Endodermal cell (in vitro differentiated cells): ENCODE measurements at regions not wholly inside any gene's neighbourhood (a gene's known extent, or its start where the extent isn't known, plus 50 kb on each side); places are given as distances from the start of the nearest gene placed in this dataset.

Experiments
- DNase-seq: peaks from one replicate; pipeline ENCODE4 v3.0.0-alpha.2; 2017
- H3K27ac ChIP-seq: 2 replicates; pipeline ENCODE4 v1.5.1; 2013; ENCODE audit warnings: mild to moderate bottlenecking, low read depth, low read length, moderate library complexity
- H3K27me3 ChIP-seq: 2 replicates; pipeline ENCODE4 v1.6.1; 2013; ENCODE audit warnings: mild to moderate bottlenecking, low read length, moderate library complexity; ENCODE audit not compliant: insufficient read depth, control insufficient read depth, poor library complexity, severe bottlenecking
- H3K36me3 ChIP-seq: 2 replicates; pipeline ENCODE4 v1.7.0; 2013; ENCODE audit warnings: mild to moderate bottlenecking, low read length, moderate library complexity; ENCODE audit not compliant: control insufficient read depth, insufficient read depth
- H3K4me1 ChIP-seq: one replicate; pipeline ENCODE4 v1.7.0; 2013; ENCODE audit warnings: low read length; ENCODE audit not compliant: control insufficient read depth, insufficient read depth
- H3K4me3 ChIP-seq: 2 replicates; pipeline ENCODE4 v1.5.1; 2013; ENCODE audit warnings: mild to moderate bottlenecking, low read length, moderate library complexity
- H3K9ac ChIP-seq: 2 replicates; pipeline ENCODE4 v1.6.1; 2013; ENCODE audit warnings: mild to moderate bottlenecking, low read length, moderate library complexity; ENCODE audit not compliant: poor library complexity, severe bottlenecking; ENCODE audit errors: extremely low read depth
- H3K9me3 ChIP-seq: 2 replicates; pipeline ENCODE4 v1.6.1; 2013; ENCODE audit warnings: mild to moderate bottlenecking, low read length, moderate library complexity; ENCODE audit not compliant: control insufficient read depth
- H3K27ac Mint-ChIP-seq: 2 replicates; pipeline ENCODE4 v1.8.0; 2020; ENCODE audit warnings: mixed read lengths
- H3K27me3 Mint-ChIP-seq: 2 replicates; pipeline ENCODE4 v1.8.0; 2021; ENCODE audit warnings: mild to moderate bottlenecking, mixed read lengths; ENCODE audit not compliant: insufficient read depth
- H3K36me3 Mint-ChIP-seq: 2 replicates; pipeline ENCODE4 v1.8.0; 2020; ENCODE audit warnings: low read depth, mixed read lengths
- H3K4me1 Mint-ChIP-seq: 2 replicates; pipeline ENCODE4 v1.8.0; 2020; ENCODE audit warnings: mixed read lengths
- H3K4me3 Mint-ChIP-seq: 2 replicates; pipeline ENCODE4 v1.8.0; 2020; ENCODE audit warnings: mild to moderate bottlenecking, moderate library complexity, mixed read lengths
- H3K9me3 Mint-ChIP-seq: 2 replicates; pipeline ENCODE4 v1.8.0; 2020; ENCODE audit warnings: mild to moderate bottlenecking, mixed read lengths
- WGBS, 2 experiments: methylation state at CpG; one replicate each; pipeline versions ENCODE4 v1.1.5 to v1.1.7; 2013; ENCODE audit warnings: missing lambda C conversion rate in 2 of 2, mixed read lengths in 1 of 2; ENCODE audit not compliant: insufficient coverage in 1 of 2, insufficient read length in 1 of 2; 5-methylcytosine and 5-hydroxymethylcytosine counted together
- TF ChIP-seq, protein P1 (sequence below): fragments of 200-600 bp; sonication (generic); conservative IDR thresholded peaks from 2 replicates; pipeline ENCODE4 v1.5.0; 2021; ENCODE audit warnings: antibody characterized with exemption, mild to moderate bottlenecking

DNA sequence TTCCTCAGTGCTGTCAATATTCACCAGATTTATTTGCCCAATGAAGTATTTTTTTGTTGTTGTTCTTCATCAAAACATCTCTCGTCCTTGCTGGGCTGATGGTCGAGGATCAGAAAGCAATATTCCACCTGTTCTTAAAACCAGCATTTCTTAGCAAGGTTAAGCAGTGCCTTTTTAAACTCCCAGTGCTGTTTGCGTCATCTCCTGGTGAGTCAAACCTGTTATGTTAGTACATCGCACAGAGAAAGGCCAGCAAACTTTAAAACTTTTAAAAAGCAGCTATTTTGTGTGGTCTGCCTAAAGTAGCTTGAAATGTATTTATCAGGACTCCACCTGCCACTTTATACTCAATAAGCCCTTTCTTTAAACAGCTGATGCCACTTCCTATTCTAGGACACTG, 802.0 kb downstream of the KCNA4 start:
- Histone ChIP-seq H3K9me3 (no peaks in the 10 kb centered on the region), H3K4me1 (no peaks in the 10 kb centered on the region), H3K4me3 (no peak overlapping the region), H3K36me3 (no peaks in the 10 kb centered on the region), H3K27me3 (no peaks in the 10 kb centered on the region), H3K27ac (no peak overlapping the region), H3K9ac (no peak overlapping the region)
- DNase-seq, result no peak
- no peaks in the 10 kb centered on the region for H3K27me3 Mint-ChIP-seq
- H3K4me3 Mint-ChIP-seq, result no peak overlapping the region
- 89 to 100% methylated on average over 2 to 4 of the region's 4 CpGs for WGBS, 2 experiments
- TF ChIP-seq, protein P1, sequence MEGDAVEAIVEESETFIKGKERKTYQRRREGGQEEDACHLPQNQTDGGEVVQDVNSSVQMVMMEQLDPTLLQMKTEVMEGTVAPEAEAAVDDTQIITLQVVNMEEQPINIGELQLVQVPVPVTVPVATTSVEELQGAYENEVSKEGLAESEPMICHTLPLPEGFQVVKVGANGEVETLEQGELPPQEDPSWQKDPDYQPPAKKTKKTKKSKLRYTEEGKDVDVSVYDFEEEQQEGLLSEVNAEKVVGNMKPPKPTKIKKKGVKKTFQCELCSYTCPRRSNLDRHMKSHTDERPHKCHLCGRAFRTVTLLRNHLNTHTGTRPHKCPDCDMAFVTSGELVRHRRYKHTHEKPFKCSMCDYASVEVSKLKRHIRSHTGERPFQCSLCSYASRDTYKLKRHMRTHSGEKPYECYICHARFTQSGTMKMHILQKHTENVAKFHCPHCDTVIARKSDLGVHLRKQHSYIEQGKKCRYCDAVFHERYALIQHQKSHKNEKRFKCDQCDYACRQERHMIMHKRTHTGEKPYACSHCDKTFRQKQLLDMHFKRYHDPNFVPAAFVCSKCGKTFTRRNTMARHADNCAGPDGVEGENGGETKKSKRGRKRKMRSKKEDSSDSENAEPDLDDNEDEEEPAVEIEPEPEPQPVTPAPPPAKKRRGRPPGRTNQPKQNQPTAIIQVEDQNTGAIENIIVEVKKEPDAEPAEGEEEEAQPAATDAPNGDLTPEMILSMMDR, result no peak
- no peak overlapping the region for H3K27ac Mint-ChIP-seq
- no peaks in the 10 kb centered on the region for H3K4me1 Mint-ChIP-seq
- no peaks in the 10 kb centered on the region for H3K36me3 Mint-ChIP-seq
- H3K9me3 Mint-ChIP-seq, result peaks cover 2% of the 10 kb centered on the region

- Mint-ChIP-seq H3K27ac (no peak overlapping the region), H3K27me3 (no peaks in the 10 kb centered on the region), H3K4me3 (no peak overlapping the region), H3K36me3 (no peaks in the 10 kb centered on the region), H3K4me1 (no peaks in the 10 kb centered on the region), H3K9me3 (no peaks in the 10 kb centered on the region)
- H3K4me3 ChIP-seq, result no peak overlapping the region
- no peaks in the 10 kb centered on the region for H3K27me3 ChIP-seq
- no peaks in the 10 kb centered on the region for H3K4me1 ChIP-seq
- no peak overlapping the region for H3K27ac ChIP-seq
- 97% methylated on average over 2 of the region's 3 CpGs; no CpG with 5 or more reads in 1 of the 2 experiments for WGBS, 2 experiments
- DNase-seq, result no peak
- TF ChIP-seq, protein P1, result no peak
- H3K9me3 ChIP-seq, result no peaks in the 10 kb centered on the region
- no peak overlapping the region for H3K9ac ChIP-seq
- H3K36me3 ChIP-seq, result no peaks in the 10 kb centered on the region
These were observed 805.6 kb downstream of the KCNA4 start for GRCh38 chr11:29211202-29211601.

GRCh38 chr11:29210426-29210825, 806.4 kb downstream of the KCNA4 start:
- Mint-ChIP-seq H3K4me1 (no peaks in the 10 kb centered on the region), H3K4me3 (no peak overlapping the region), H3K9me3 (no peaks in the 10 kb centered on the region), H3K27ac (no peak overlapping the region), H3K36me3 (no peaks in the 10 kb centered on the region), H3K27me3 (no peaks in the 10 kb centered on the region)
- 93 to 97% methylated on average over 2 of the region's 2 CpGs for WGBS, 2 experiments
- no peaks in the 10 kb centered on the region for H3K27me3 ChIP-seq
- no peak for DNase-seq
- no peaks in the 10 kb centered on the region for H3K36me3 ChIP-seq
- H3K4me3 ChIP-seq, result no peak overlapping the region
- no peak overlapping the region for H3K9ac ChIP-seq
- TF ChIP-seq, protein P1, result no peak
- H3K27ac ChIP-seq, result no peak overlapping the region
- H3K9me3 ChIP-seq, result no peaks in the 10 kb centered on the region
- H3K4me1 ChIP-seq, result no peaks in the 10 kb centered on the region
